A549 (cell line): ENCODE measurements at regions not wholly inside any gene's neighbourhood (a gene's known extent, or its start where the extent isn't known, plus 50 kb on each side); places are given as distances from the start of the nearest gene placed in this dataset.

Experiments used
- BHLHE40 ChIP-seq: IDR thresholded peaks from 2 replicates; pipeline ENCODE4 v1.6.1; 2012; ENCODE audit warnings: low read depth, low read length, inconsistent platforms
- CBX8 ChIP-seq: fragments of 200-600 bp; sonication (generic); IDR thresholded peaks from 2 replicates; pipeline ENCODE4 v1.6.1; 2016
- CTCF ChIP-seq: fragments of >200 bp; sonication (Bioruptor Twin); formaldehyde crosslinking; IDR thresholded peaks from 3 replicates; pipeline ENCODE4 v1.5.1; 2016
- EP300 ChIP-seq, 2 experiments: fragments of >200 bp; sonication (Bioruptor Twin); formaldehyde crosslinking; IDR thresholded peaks; 2 replicates in 1 of 2; 3 replicates in 1 of 2; pipeline ENCODE4 v1.6.1; 2016 to 2017
- FOSB ChIP-seq: fragments of 250-450 bp; sonication (Bioruptor Pico); IDR thresholded peaks from 2 replicates; pipeline ENCODE4 v1.5.0; 2020; ENCODE audit warnings: mild to moderate bottlenecking, moderate library complexity
- FOSL2 ChIP-seq, 2 experiments: fragments of 450-650 bp in 1 of 2; fragments of >200 bp in 1 of 2; sonication (Bioruptor Twin) in 1 of 2; formaldehyde crosslinking; IDR thresholded peaks; 2 replicates each; pipeline versions ENCODE4 v1.5.0 to v1.6.1; 2016 to 2020; ENCODE audit warnings: mild to moderate bottlenecking in 1 of 2, moderate library complexity in 1 of 2
- RAD21 ChIP-seq, 2 experiments: fragments of >200 bp in 1 of 2; sonication (Bioruptor Twin) in 1 of 2; formaldehyde crosslinking in 1 of 2; IDR thresholded peaks in 1 of 2; conservative IDR thresholded peaks in 1 of 2; 2 replicates in 1 of 2; 3 replicates in 1 of 2; pipeline ENCODE4 v1.6.1; 2012 to 2018; ENCODE audit warnings: inconsistent platforms in 1 of 2
- REST ChIP-seq: fragments of 200-600 bp; sonication (generic); IDR thresholded peaks from 2 replicates; pipeline ENCODE4 v1.6.1; 2016; ENCODE audit warnings: antibody characterized with exemption, mild to moderate bottlenecking, moderate library complexity
- SMC3 ChIP-seq: fragments of >200 bp; sonication (Bioruptor Twin); formaldehyde crosslinking; IDR thresholded peaks from 3 replicates; pipeline ENCODE4 v1.6.1; 2018; ENCODE audit warnings: inconsistent platforms

- TF ChIP-seq CTCF (no peak), CBX8 (no peak), REST (no peak), EP300 (IDR thresholded peaks at IDR 0.05) (no peak), FOSL2 (IDR thresholded peaks at IDR 0.05) (no peak), FOSL2 (CRISPR knock-in tag; IDR thresholded peaks at IDR 0.05) (no peak), SMC3 (no peak), FOSB (no peak), RAD21 (conservative IDR thresholded peaks at IDR 0.05 in 1 of 2, IDR thresholded peaks at IDR 0.05 in 1 of 2) (no peak), BHLHE40 (no peak)
Observed at GRCh38 chr6:19552076-19552475, 285.1 kb upstream of the ID4 start.
